NCI-H146 treated with DMSO at 0.1 percent for 48 hours (cell line): ENCODE measurements at regions not wholly inside any gene's neighbourhood (a gene's known extent, or its start where the extent isn't known, plus 50 kb on each side); places are given as distances from the start of the nearest gene placed in this dataset.

Source experiments
- DNase-seq: peaks from one replicate; lab custom pipeline; 2025; ENCODE audit not compliant: unreplicated experiment; lab: John Stamatoyannopoulos, UW

GRCh38 chr9:27743490-27743889 lies 170.2 kb upstream of the C9orf72 start:
- DNase-seq, result no peak

- no peak for DNase-seq
Observed at GRCh38 chr9:27747450-27747849, 174.2 kb upstream of the C9orf72 start.

- DNase-seq, result no peak
Observed at GRCh38 chr9:27749838-27750237, 176.6 kb upstream of the C9orf72 start.

GRCh38 chr9:27750566-27750965 lies 177.3 kb upstream of the C9orf72 start:
- no peak for DNase-seq

GRCh38 chr9:27752069-27752468 lies 178.8 kb upstream of the C9orf72 start:
- no peak for DNase-seq

GRCh38 chr9:27755846-27756245 lies 182.6 kb upstream of the C9orf72 start:
- no peak for DNase-seq

- DNase-seq, result no peak
Observed at GRCh38 chr9:27756418-27756817, 183.1 kb upstream of the C9orf72 start.

- DNase-seq, result no peak
Observed at GRCh38 chr9:27763831-27764230, 190.6 kb upstream of the C9orf72 start.

- DNase-seq, result no peak
Observed at GRCh38 chr9:27765266-27766072, 192.2 kb upstream of the C9orf72 start.

- no peak for DNase-seq
Observed at GRCh38 chr9:27766073-27766835, 193.0 kb upstream of the C9orf72 start.

GRCh38 chr9:27768781-27769180 lies 195.5 kb upstream of the C9orf72 start:
- no peak for DNase-seq

- no peak for DNase-seq
Observed at GRCh38 chr9:27770541-27770940, 197.3 kb upstream of the C9orf72 start.

- DNase-seq, result peak; percentile 92
Observed at GRCh38 chr9:27771803-27772545, 198.7 kb upstream of the C9orf72 start.

GRCh38 chr9:27784847-27785713 lies 211.8 kb upstream of the C9orf72 start:
- DNase-seq, result no peak

- no peak for DNase-seq
Observed at GRCh38 chr9:27785714-27786100, 212.4 kb upstream of the C9orf72 start.

- no peak for DNase-seq
Observed at GRCh38 chr9:27787891-27788290, 214.6 kb upstream of the C9orf72 start.

- DNase-seq, result no peak
Observed at GRCh38 chr9:27791311-27791710, 218.0 kb upstream of the C9orf72 start.

- DNase-seq, result no peak
Observed at GRCh38 chr9:27792971-27793689, 219.8 kb upstream of the C9orf72 start.

- no peak for DNase-seq
Observed at GRCh38 chr9:27799326-27799725, 226.0 kb upstream of the C9orf72 start.

GRCh38 chr9:27800159-27800558 lies 226.9 kb upstream of the C9orf72 start:
- DNase-seq, result no peak
